Activated CD8-positive, alpha-beta memory T cell treated with anti-CD3 and anti-CD28 coated beads, Interleukin-2, amount 10 ng/mL, durations not matched to agents 7 days and 5 days (primary cell): ENCODE measurements at regions not wholly inside any gene's neighbourhood (a gene's known extent, or its start where the extent isn't known, plus 50 kb on each side); places are given as distances from the start of the nearest gene placed in this dataset.

Experiments used
- ATAC-seq: fragments of 150-1000 bp; cut with Tn5 transposase; one replicate; pipeline ENCODE4 v1.10.0; 2021; ENCODE audit warnings: moderate library complexity
- CTCF ChIA-PET: fragments of 350-600 bp; sonication (Branson Sonifier 250); formaldehyde crosslinking; loops from one replicate; lab custom pipeline; 2021; ENCODE audit warnings: antibody characterized with exemption; lab: Charles Lee
- DNase-seq: peaks from one replicate; pipeline ENCODE4 v3.0.0-alpha.2; 2020
- H3K27ac Mint-ChIP-seq: one replicate; pipeline ENCODE4 v1.8.0; 2021; ENCODE audit warnings: mild to moderate bottlenecking, mixed read lengths
- H3K27me3 Mint-ChIP-seq: one replicate; pipeline ENCODE4 v1.8.0; 2021; ENCODE audit warnings: mixed read lengths
- H3K36me3 Mint-ChIP-seq: one replicate; pipeline ENCODE4 v1.8.0; 2021; ENCODE audit warnings: mild to moderate bottlenecking, mixed read lengths
- H3K4me1 Mint-ChIP-seq: one replicate; pipeline ENCODE4 v1.8.0; 2021; ENCODE audit warnings: mixed read lengths
- H3K4me3 Mint-ChIP-seq: one replicate; pipeline ENCODE4 v1.8.0; 2021; ENCODE audit warnings: mild to moderate bottlenecking, moderate library complexity, mixed read lengths
- H3K9me3 Mint-ChIP-seq: one replicate; pipeline ENCODE4 v1.8.0; 2022; ENCODE audit warnings: low read depth, mixed read lengths

- CTCF ChIA-PET, result no interaction called here
- Mint-ChIP-seq H3K4me1 (peaks cover 4% of the 10 kb centered on the region), H3K9me3 (peaks cover 1% of the 10 kb centered on the region), H3K27me3 (no peaks in the 10 kb centered on the region), H3K4me3 (no peak overlapping the region), H3K27ac (no peak overlapping the region), H3K36me3 (no peaks in the 10 kb centered on the region)
- ATAC-seq (no peak), DNase-seq (no peak)
Observed at GRCh38 chr4:156476359-156476758, 495.2 kb downstream of the PDGFC start.

- no peak for ATAC-seq
- peaks cover 1% of the 10 kb centered on the region for H3K9me3 Mint-ChIP-seq
- peaks cover 4% of the 10 kb centered on the region for H3K4me1 Mint-ChIP-seq
- no peak for DNase-seq
- H3K27ac Mint-ChIP-seq, result no peak overlapping the region
- no peak overlapping the region for H3K4me3 Mint-ChIP-seq
- CTCF ChIA-PET, result no interaction called here
- H3K36me3 Mint-ChIP-seq, result no peaks in the 10 kb centered on the region
- no peaks in the 10 kb centered on the region for H3K27me3 Mint-ChIP-seq
Observed at GRCh38 chr4:156475322-156475721, 496.3 kb downstream of the PDGFC start.

GRCh38 chr4:156473151-156473550, 498.4 kb downstream of the PDGFC start:
- DNase-seq (no peak), ATAC-seq (no peak)
- Mint-ChIP-seq H3K27me3 (no peaks in the 10 kb centered on the region), H3K27ac (no peak overlapping the region), H3K4me1 (peaks cover 4% of the 10 kb centered on the region), H3K4me3 (no peak overlapping the region), H3K36me3 (no peaks in the 10 kb centered on the region), H3K9me3 (no peaks in the 10 kb centered on the region)
- CTCF ChIA-PET, result no interaction called here

- CTCF ChIA-PET, result no interaction called here
- no peak overlapping the region for H3K27ac Mint-ChIP-seq
- DNase-seq (no peak), ATAC-seq (no peak)
- no peaks in the 10 kb centered on the region for H3K27me3 Mint-ChIP-seq
- peaks cover 4% of the 10 kb centered on the region for H3K4me1 Mint-ChIP-seq
- H3K4me3 Mint-ChIP-seq, result no peak overlapping the region
- no peaks in the 10 kb centered on the region for H3K36me3 Mint-ChIP-seq
- H3K9me3 Mint-ChIP-seq, result no peaks in the 10 kb centered on the region
Observed at GRCh38 chr4:156472624-156473023, 499.0 kb downstream of the PDGFC start.

GRCh38 chr4:156459584-156459983, 505.9 kb upstream of the CTSO start:
- no peaks in the 10 kb centered on the region for H3K36me3 Mint-ChIP-seq
- CTCF ChIA-PET, result no interaction called here
- H3K27ac Mint-ChIP-seq, result no peak overlapping the region
- peaks cover 6% of the 10 kb centered on the region for H3K9me3 Mint-ChIP-seq
- H3K4me3 Mint-ChIP-seq, result no peak overlapping the region
- no peaks in the 10 kb centered on the region for H3K27me3 Mint-ChIP-seq
- DNase-seq (no peak), ATAC-seq (no peak)
- H3K4me1 Mint-ChIP-seq, result no peaks in the 10 kb centered on the region

GRCh38 chr4:156456830-156457229, 503.2 kb upstream of the CTSO start:
- Mint-ChIP-seq H3K36me3 (no peaks in the 10 kb centered on the region), H3K9me3 (peaks cover 4% of the 10 kb centered on the region), H3K4me3 (no peak overlapping the region), H3K27ac (no peak overlapping the region), H3K27me3 (no peaks in the 10 kb centered on the region), H3K4me1 (no peaks in the 10 kb centered on the region)
- ATAC-seq, result no peak
- no peak for DNase-seq
- CTCF ChIA-PET, result no interaction called here

- Mint-ChIP-seq H3K36me3 (no peaks in the 10 kb centered on the region), H3K27me3 (no peaks in the 10 kb centered on the region), H3K4me3 (no peak overlapping the region), H3K27ac (no peak overlapping the region), H3K9me3 (no peaks in the 10 kb centered on the region), H3K4me1 (no peaks in the 10 kb centered on the region)
- no peak for DNase-seq
- no peak for ATAC-seq
- CTCF ChIA-PET, result no interaction called here
Observed at GRCh38 chr4:156443488-156443887, 489.8 kb upstream of the CTSO start.

- Mint-ChIP-seq H3K27me3 (no peaks in the 10 kb centered on the region), H3K27ac (no peak overlapping the region), H3K36me3 (no peaks in the 10 kb centered on the region), H3K4me3 (no peak overlapping the region), H3K9me3 (no peaks in the 10 kb centered on the region), H3K4me1 (no peaks in the 10 kb centered on the region)
- no peak for DNase-seq
- CTCF ChIA-PET, result no interaction called here
- no peak for ATAC-seq
Observed at GRCh38 chr4:156442912-156443311, 489.2 kb upstream of the CTSO start.

- ATAC-seq, result no peak
- no peak overlapping the region for H3K4me3 Mint-ChIP-seq
- H3K9me3 Mint-ChIP-seq, result no peaks in the 10 kb centered on the region
- H3K4me1 Mint-ChIP-seq, result no peaks in the 10 kb centered on the region
- H3K27me3 Mint-ChIP-seq, result no peaks in the 10 kb centered on the region
- CTCF ChIA-PET, result no interaction called here
- H3K27ac Mint-ChIP-seq, result no peak overlapping the region
- DNase-seq, result no peak
- no peaks in the 10 kb centered on the region for H3K36me3 Mint-ChIP-seq
Observed at GRCh38 chr4:156439576-156440200, 486.0 kb upstream of the CTSO start.

GRCh38 chr4:156437666-156438065, 484.0 kb upstream of the CTSO start:
- Mint-ChIP-seq H3K4me3 (no peak overlapping the region), H3K27me3 (no peaks in the 10 kb centered on the region), H3K27ac (no peak overlapping the region), H3K9me3 (no peaks in the 10 kb centered on the region), H3K36me3 (no peaks in the 10 kb centered on the region), H3K4me1 (no peaks in the 10 kb centered on the region)
- DNase-seq (no peak), ATAC-seq (no peak)
- CTCF ChIA-PET, result no interaction called here

- peaks cover 2% of the 10 kb centered on the region for H3K9me3 Mint-ChIP-seq
- no peaks in the 10 kb centered on the region for H3K4me1 Mint-ChIP-seq
Observed at GRCh38 chr4:156422576-156422975, 468.9 kb upstream of the CTSO start.

GRCh38 chr4:156420623-156421022, 467.0 kb upstream of the CTSO start:
- no peaks in the 10 kb centered on the region for H3K4me1 Mint-ChIP-seq
- no peak overlapping the region for H3K27ac Mint-ChIP-seq
- H3K4me3 Mint-ChIP-seq, result no peak overlapping the region
- CTCF ChIA-PET, result no interaction called here
- no peaks in the 10 kb centered on the region for H3K36me3 Mint-ChIP-seq
- H3K9me3 Mint-ChIP-seq, result peaks cover 2% of the 10 kb centered on the region
- no peak for ATAC-seq
- no peaks in the 10 kb centered on the region for H3K27me3 Mint-ChIP-seq
- DNase-seq, result no peak

More at GRCh38 chr4:156422576-156422975, 468.9 kb upstream of the CTSO start:
- H3K4me3 Mint-ChIP-seq, result no peak overlapping the region
- ATAC-seq (no peak), DNase-seq (no peak)
- H3K27ac Mint-ChIP-seq, result no peak overlapping the region
- H3K27me3 Mint-ChIP-seq, result no peaks in the 10 kb centered on the region
- CTCF ChIA-PET, result no interaction called here
- no peaks in the 10 kb centered on the region for H3K36me3 Mint-ChIP-seq

- Mint-ChIP-seq H3K9me3 (peaks cover 2% of the 10 kb centered on the region), H3K27me3 (no peaks in the 10 kb centered on the region), H3K27ac (no peak overlapping the region), H3K4me3 (no peak overlapping the region), H3K4me1 (no peaks in the 10 kb centered on the region), H3K36me3 (no peaks in the 10 kb centered on the region)
- no peak for ATAC-seq
- CTCF ChIA-PET, result no interaction called here
- no peak for DNase-seq
Observed at GRCh38 chr4:156419080-156419685, 465.5 kb upstream of the CTSO start.

GRCh38 chr4:156414406-156414805, 460.7 kb upstream of the CTSO start:
- Mint-ChIP-seq H3K27ac (no peak overlapping the region), H3K9me3 (peaks cover 6% of the 10 kb centered on the region), H3K36me3 (no peaks in the 10 kb centered on the region), H3K4me3 (no peak overlapping the region), H3K27me3 (no peaks in the 10 kb centered on the region), H3K4me1 (no peaks in the 10 kb centered on the region)
- CTCF ChIA-PET, result no interaction called here
- no peak for ATAC-seq
- DNase-seq, result no peak
